ENCODE measurements at regions not wholly inside any gene's neighbourhood (a gene's known extent, or its start where the extent isn't known, plus 50 kb on each side); places are given as distances from the start of the nearest gene placed in this dataset.
A peak's percentile ranks its signal among the peaks of the same experiment; 100 is the strongest.
"Not testable (repeated sequence)": the region's sequence is repeated elsewhere in the genome, so short reads cannot be mapped to it uniquely, and the experiment has no call there.

GRCh38 chrX:148080593-148080992 lies 99.5 kb downstream of the FMR1NB start:
- no peak for DNase-seq

DNA sequence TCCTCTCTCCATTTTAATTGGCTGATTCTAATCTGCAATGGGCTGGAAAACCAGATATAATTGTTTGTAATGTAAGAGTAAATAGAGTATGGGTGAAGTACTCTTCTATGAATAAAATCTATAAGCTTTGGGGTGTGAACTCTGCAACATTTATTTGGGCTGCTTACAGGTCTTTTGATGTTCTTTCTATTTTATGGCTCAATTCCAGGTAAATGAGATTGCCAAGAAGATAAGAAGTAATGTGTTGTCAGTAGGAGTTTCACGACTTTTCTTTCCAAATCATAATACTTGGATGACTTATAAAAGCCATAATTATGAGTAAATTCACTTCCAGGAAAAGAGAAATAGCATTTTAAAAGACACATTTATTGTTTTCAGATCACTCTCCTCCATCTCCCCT lies 103.5 kb downstream of the FMR1NB start:
- DNase-seq, result no peak

- DNase-seq, result no peak
Measured at GRCh38 chrX:148120151-148120550, 139.0 kb downstream of the FMR1NB start.

GRCh38 chrX:148120999-148121623 lies 140.0 kb downstream of the FMR1NB start:
- no peak for DNase-seq

DNA sequence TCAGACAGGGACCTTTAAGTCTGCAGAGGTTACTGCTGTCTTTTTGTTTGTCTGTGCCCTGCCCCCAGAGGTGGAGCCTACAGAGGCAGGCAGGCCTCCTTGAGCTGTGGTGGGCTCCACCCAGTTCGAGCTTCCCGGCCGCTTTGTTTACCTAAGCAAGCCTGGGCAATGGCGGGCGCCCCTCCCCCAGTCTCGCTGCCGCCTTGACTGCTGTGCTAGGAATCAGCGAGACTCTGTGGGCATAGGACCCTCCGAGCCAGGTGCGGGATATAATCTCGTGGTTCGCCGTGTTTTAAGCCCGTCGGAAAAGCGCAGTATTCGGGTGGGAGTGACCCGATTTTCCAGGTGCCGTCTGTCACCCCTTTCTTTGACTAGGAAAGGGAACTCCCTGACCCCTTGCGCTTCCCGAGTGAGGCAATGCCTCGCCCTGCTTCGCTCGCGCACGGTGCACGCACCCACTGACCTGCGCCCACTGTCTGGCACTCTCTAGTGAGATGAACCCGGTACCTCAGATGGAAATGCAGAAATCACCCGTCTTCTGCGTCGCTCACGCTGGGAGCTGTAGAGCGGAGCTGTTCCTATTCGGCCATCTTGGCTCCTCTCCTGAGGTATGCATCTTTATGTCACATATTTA lies 147.9 kb downstream of the FMR1NB start:
- not testable (repeated sequence) for DNase-seq

DNA sequence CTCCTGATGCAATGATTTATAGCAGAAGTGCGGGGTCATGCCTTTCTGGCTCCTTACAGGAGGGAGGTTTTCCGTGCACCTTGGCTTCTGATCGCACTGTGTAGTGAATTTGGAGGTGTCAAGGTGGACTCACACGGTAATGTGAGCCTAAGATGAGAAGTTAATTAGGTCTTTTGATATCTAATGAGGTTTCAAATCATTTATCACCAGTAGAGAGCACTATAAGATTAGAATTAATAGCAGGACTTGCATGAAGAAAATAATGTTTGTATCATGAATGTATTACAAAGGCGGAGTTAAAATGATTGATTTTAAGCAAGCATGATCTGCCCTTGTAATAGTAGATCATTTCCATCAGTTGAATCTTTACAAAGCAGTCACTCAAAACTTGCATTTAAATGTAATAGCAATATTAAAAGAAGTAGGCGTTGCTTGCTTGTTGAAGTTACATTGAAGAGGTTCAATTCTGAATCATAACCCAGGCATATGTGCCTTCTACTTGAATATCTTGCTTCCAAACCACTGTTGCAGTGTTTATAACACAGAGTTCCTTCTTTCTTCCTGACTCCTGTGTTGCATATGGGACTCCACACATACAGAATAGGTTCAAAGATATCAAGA lies 152.1 kb downstream of the FMR1NB start:
- DNase-seq, result peak; percentile 18

DNA sequence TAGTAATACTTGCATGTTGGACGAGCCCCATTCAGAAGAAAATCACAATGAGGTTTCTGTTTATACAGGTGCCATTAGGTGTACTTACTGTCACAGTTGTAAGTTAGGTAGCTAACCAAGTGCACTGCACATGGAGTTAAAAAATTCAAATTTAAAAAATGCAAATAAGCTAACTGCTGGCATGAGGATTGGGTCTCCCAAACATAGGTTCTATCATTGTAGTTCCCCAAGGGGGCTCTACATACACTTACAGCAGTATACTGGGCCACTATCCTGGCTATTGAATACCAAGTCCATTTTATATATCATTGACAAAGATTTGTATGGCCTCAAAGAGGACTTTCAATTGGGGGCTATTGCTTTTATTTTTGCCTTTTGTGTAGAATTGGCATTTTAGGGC lies 153.4 kb downstream of the FMR1NB start:
- no peak for DNase-seq

DNA sequence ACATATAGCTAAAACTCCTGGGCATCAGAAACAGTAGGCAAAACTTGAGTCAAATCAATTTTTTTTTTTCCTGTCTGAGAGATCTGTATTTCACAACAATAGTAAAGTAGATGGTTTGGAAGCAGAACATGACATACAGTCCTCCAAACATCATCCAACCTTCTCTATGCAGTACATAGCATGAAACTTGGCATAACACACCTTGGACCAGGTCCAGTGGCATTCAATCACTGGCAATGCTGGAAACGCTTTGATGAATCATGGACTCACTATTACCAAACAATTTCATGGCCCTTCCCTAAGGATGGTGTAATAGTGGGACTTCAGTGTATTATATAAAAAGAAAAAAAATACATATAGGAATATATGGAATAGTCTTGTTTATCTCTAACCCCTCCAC lies 154.6 kb downstream of the FMR1NB start:
- peak; percentile 48 for DNase-seq

DNA sequence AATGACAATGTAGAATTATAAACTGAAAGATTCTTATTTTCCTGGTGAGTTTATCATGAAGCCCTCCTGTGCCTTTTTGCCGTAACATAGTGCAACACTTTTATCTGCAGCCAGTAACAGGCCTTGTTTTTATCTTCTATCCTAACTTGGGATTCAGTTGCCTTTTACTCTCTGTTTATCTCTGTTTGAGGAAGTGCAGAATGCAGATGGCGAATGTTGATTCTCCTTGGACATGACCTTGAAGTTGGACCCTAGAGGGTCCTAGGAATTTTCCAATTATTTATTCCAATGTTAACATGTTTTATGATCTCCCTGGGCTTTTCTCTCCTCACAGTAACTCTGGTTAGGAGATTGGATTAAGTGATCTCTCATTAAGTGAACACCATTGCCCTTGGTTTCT lies 165.0 kb downstream of the FMR1NB start:
- no peak for DNase-seq

GRCh38 chrX:148156986-148157385 lies 175.8 kb downstream of the FMR1NB start:
- DNase-seq, result no peak

- DNase-seq, result no peak
Measured at GRCh38 chrX:148159796-148160195, 178.7 kb downstream of the FMR1NB start.

DNA sequence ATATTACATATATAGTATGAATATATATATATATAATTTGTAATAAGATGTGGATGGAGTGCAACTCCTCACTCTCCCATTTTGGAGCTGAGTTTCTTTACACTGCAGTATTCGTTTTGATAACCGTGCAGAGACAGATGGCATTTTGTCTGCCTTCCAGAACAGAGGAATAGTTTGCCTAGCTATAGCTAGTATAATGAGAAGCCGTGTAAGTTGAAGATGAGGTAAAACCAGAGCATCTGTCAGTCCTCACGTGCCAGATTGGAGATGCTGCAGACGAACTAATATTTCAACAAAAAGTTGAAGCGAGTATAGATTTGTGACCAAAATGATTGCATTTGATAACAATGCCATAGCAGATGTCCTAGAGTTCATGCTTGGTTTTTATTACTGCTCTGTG lies 180.6 kb downstream of the FMR1NB start:
- peak; percentile 52 for DNase-seq

GRCh38 chrX:148185631-148186030 lies 204.5 kb downstream of the FMR1NB start:
- peak; percentile 51 for DNase-seq

DNA sequence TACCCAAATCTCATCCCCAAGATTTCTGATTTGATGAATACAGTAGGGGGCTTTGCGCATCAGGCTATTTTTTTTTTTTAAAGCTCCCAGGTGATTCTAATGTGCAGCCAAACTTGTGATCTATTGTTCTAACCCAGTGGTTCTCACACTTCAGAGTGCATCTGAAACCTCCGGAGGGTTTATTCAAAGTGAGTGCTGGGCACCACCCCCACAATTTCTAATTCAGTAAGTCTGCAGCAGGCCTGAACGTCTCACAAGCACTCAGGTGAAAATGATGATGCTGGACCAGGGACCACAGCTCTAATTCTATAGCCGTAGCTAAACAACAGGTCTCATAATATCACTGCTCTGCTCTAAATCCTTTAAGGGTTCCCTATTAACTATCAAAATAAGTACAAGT lies 211.4 kb downstream of the FMR1NB start:
- no peak for DNase-seq

DNA sequence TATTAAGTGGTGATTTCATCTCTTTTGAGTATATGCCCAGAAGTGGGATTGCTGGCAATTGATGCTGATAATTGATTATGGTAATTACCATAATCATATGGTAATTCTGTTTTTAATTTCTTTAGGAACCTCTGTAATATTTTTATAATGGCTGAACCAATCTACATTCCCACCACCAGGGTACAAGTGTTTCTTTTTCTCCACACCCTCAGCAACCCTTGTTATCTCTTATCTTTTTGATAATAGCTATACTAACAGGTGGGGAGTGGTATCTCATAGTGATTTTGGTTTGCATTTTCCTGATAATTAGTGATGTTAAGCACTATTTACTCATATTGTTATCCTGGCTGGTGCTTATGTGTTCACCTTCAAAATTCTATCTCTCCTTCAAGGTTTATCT lies 212.6 kb downstream of the FMR1NB start:
- no peak for DNase-seq

DNA sequence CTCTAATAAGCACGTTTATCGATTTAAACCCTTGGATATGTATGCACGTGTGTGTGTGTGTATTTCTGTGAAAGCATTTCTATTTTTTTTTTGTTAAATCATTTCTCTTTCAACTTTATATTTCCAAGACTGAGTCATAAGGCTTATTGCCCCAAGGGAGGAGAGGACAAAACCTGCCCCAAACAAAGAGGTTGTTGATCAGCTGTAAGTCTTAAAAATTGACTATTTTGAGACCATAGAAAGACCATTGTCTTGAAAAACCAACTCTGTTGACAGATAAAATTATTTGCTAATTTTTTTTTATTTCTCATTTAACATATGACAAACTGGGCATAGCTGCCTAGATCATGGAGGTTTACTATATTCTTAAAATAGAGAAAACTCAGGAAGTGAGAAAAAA lies 222.4 kb downstream of the FMR1NB start:
- no peak for DNase-seq

GRCh38 chrX:148204195-148204594 lies 223.1 kb downstream of the FMR1NB start:
- DNase-seq, result no peak

GRCh38 chrX:148214786-148215185 lies 233.6 kb downstream of the FMR1NB start:
- DNase-seq, result no peak

GRCh38 chrX:148215726-148216125 lies 234.6 kb downstream of the FMR1NB start:
- DNase-seq, result no peak

- no peak for DNase-seq
Measured at GRCh38 chrX:148223361-148223760, 242.2 kb downstream of the FMR1NB start.

DNA sequence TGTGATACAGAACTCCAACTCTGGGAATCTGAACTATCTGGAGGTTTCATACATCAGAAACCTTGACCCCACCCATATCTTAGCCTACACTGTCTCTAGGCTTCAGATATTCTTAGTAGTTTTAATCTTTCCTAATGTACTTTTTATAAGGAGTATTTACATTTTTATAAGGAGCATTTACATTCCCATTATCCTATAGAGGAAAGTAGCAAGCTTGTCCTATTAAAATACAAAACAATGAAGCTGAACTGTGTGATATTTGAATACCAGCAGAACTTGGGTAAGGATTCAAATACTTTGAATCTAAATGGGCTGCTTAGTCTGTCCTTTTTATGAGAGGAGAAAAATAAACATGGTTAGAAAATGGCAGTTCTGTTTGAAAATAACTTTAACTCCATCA lies 247.4 kb downstream of the FMR1NB start:
- DNase-seq, result no peak

- DNase-seq, result no peak
Measured at GRCh38 chrX:148229801-148230303, 248.7 kb downstream of the FMR1NB start.

- no peak for DNase-seq
Measured at GRCh38 chrX:148259990-148260389, 240.4 kb upstream of the AFF2 start.

DNA sequence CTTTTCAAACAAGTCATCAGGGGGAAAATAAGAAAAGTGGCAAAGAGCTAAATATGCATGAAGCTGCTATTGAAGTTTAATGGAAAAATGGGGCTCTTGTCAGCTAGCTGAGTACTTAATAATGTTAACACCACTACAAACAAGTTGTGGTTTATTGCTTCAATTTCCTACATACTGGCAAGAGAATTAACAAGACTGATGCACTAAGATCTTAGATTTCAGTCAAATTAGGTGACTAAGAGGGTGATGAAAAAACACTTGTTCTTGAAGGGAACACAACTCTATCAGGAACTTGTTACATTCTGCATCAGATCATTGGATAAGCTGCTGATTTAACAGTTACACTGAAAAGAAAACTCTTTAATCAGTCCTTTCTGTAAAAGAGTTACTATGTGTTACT lies 234.6 kb upstream of the AFF2 start:
- DNase-seq, result no peak

Data from tongue (tissue), 1 donor.